GM12875 (cell line): ENCODE measurements at regions not wholly inside any gene's neighbourhood (a gene's known extent, or its start where the extent isn't known, plus 50 kb on each side); places are given as distances from the start of the nearest gene placed in this dataset.
A peak's percentile ranks its signal among the peaks of the same experiment; 100 is the strongest.

Experiments
- H3K4me3 ChIP-seq: one replicate; pipeline ENCODE4 v1.5.1; 2011; ENCODE audit warnings: low read depth, low read length, control low read depth
- TF ChIP-seq, protein P1 (sequence below): IDR thresholded peaks from 2 replicates; pipeline ENCODE4 v1.5.1; 2011; ENCODE audit warnings: low read depth, mild to moderate bottlenecking, control low read depth, inconsistent platforms, low read length, moderate library complexity, borderline replicate concordance; ENCODE audit not compliant: insufficient read depth

DNA sequence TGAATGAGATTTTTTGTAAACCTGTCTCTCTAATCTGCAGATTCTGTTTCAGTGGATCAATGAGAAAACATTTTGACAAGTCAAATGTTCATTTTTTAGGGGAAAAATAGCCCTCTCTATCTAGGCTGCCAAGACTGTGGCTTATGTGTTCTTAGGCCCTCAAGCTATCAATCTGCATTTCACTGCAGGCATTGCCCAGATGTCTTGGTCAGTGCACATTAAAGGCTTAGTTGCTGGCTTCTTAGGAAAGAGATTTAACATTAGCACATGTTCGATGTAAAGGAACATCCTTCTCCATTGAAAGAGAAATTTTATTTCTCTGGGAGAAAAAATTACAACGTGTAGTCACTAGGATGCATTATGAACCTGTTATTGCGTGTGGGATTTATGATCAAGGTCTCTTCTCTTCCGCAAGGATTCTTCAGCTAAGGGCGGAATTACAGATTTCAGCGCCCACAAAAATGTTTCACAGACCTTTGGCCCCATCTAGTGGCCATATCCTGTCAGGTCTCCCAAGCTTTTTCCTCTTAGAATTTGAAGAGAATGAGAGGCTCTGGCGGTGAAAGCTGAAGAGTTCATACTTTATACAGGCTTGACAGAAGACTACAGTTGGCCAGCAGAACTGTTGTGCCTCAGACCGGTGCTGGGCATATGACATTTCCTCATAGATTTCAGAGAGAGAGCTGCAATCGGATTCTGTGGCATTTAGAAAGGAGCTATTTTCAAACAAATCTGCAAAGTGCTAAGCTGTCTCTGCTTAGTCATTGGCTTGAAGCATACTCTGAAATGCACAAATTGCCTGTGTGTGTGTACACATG lies 144.6 kb upstream of the NOCT start:
- TF ChIP-seq, protein P1, sequence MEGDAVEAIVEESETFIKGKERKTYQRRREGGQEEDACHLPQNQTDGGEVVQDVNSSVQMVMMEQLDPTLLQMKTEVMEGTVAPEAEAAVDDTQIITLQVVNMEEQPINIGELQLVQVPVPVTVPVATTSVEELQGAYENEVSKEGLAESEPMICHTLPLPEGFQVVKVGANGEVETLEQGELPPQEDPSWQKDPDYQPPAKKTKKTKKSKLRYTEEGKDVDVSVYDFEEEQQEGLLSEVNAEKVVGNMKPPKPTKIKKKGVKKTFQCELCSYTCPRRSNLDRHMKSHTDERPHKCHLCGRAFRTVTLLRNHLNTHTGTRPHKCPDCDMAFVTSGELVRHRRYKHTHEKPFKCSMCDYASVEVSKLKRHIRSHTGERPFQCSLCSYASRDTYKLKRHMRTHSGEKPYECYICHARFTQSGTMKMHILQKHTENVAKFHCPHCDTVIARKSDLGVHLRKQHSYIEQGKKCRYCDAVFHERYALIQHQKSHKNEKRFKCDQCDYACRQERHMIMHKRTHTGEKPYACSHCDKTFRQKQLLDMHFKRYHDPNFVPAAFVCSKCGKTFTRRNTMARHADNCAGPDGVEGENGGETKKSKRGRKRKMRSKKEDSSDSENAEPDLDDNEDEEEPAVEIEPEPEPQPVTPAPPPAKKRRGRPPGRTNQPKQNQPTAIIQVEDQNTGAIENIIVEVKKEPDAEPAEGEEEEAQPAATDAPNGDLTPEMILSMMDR = peak; percentile 67
- H3K4me3 ChIP-seq = no peak overlapping the region

DNA sequence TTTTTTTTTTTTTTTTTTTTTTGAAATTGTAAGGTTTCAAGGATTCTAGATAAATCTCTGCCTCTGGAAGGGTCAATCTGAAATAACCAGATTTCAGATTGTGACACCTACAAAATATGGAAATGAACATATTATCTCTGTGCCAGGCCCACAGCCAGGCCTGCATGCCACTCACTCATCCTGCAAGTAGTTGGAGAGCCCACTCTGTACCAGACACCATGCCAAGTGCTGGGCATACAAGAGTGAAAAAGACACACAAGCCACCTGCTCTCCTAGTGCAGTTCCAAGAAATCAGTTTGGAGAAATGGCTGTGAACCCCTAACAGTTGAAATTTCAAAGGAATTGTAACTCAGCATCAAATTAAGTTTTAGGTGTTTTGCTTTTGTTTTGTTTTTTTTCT lies 145.9 kb upstream of the NOCT start:
- TF ChIP-seq, protein P1 = no peak
- no peak overlapping the region for H3K4me3 ChIP-seq

DNA sequence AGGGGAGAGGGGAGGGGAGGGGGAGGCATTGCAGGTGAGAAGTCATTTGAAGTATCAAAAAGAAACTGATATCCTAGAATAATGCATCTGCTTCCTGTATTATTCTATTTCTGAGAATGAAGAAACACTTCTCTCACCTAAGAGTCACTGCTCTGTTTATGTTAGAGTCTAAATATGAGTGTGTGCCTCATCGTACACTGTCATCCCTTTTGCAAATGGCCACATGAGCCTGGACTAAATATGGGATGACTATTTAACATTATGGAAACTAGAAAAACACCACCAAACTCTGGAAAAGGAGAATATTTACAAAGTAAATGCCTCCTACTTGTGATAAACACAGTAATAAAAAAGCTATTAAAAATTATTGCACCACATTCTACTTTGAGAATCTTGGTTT lies 146.4 kb upstream of the NOCT start:
- TF ChIP-seq, protein P1 = no peak
- no peak overlapping the region for H3K4me3 ChIP-seq

DNA sequence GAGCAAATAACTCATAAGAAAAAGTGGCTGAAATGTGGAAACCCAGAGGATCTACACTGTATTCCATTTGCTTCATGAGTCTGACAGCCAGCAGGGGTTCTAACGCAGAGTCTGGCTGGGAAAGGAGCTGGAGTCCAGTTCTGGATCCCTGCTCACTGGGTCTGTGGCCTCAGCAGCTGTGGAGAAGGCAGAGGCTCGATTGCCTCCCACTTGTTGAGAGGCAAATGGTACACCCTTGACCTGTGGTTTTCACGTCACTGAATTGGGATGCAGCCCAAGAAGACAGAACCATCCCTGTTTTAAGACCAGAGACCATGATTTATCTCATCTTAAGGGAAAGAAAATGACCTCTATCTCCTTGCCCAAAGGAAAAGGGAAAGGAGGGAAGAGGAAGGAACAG lies 147.0 kb upstream of the NOCT start:
- TF ChIP-seq, protein P1 = no peak
- H3K4me3 ChIP-seq = no peak overlapping the region

DNA sequence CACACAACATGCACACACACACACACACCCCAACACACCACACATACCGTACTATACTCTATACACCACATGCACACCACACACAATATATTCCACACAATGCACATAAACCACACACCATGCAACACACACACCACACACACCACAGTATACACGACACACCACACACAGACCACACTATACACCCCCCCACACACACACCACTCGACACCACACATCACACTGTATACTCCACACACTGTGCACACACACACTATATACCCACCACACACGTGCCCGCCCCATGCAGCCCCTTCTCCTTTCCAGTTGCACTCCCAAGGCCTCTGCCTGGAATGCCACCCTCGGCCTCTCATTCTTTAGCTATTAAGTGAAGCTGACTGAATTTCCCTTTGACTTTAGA lies 148.2 kb upstream of the NOCT start:
- H3K4me3 ChIP-seq = no peak overlapping the region
- TF ChIP-seq, protein P1 = no peak

DNA sequence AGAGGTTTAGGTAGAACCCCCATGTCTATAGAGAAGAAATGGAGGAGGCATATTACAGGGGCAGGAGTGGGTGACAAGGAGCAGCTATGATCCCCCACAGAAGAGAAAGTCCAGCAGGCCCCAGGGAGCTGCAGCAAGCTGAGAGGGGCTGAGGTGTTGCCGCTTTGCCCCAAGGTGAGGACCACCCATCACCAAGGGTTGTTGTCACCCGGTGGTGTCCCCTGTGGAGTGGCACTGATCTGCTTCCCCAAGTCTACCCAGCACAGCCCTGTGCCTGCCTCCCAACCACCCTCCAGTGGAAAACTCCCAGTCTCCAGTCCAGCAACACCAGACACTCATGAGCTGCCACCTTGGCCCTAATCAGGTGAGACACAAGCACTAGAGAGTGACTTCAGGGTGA lies 149.3 kb upstream of the NOCT start:
- TF ChIP-seq, protein P1 = no peak

DNA sequence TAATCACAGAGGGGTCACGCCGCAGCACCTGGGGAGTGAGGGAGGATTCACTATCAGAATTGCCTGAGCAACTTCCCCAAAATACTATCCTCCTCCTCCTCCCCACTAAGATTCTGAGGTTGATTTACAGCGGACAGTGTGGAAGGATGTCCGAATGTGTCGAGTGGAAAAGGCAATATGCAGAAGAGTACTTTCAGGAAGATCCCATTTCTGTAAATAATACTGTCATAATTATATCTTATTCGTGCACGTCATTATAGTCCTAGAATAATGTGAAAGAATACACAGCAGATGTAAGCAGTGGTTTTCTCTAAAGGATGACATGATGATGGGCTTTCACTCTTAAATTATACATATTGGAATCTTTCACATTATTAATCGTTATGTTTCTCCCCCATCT lies 149.8 kb upstream of the NOCT start:
- TF ChIP-seq, protein P1 = no peak
- no peak overlapping the region for H3K4me3 ChIP-seq

More for the DNA sequence above, 149.3 kb upstream of the NOCT start:
- H3K4me3 ChIP-seq = no peak overlapping the region
